IMR-90 (cell line): ENCODE measurements at regions not wholly inside any gene's neighbourhood (a gene's known extent, or its start where the extent isn't known, plus 50 kb on each side); places are given as distances from the start of the nearest gene placed in this dataset.

ENCODE experiments used
- ATAC-seq: fragments of 200-7000 bp; cut with Tn5 transposase; 2 replicates; pipeline ENCODE4 v1.9.1; 2020; ENCODE audit warnings: low read depth, mild to moderate bottlenecking, moderate library complexity
- BruUV-seq: library from RNA; stranded (reverse); fragments of 400-500 nt; replicated peaks from 2 replicates; lab custom pipeline; 2021; lab: Mats Ljungman, UMichigan
- CTCF ChIA-PET: fragments of 300-600 bp; formaldehyde crosslinking; extraction: SDS; loops from one replicate; lab custom pipeline; 2021; ENCODE audit warnings: antibody characterized with exemption; lab: Yijun Ruan, JAX
- POLR2A ChIA-PET: fragments of 300-600 bp; sonication (Branson Sonifier 250); formaldehyde crosslinking; loops from one replicate; lab custom pipeline; 2022; ENCODE audit warnings: antibody characterized with exemption; ENCODE audit not compliant: unreplicated experiment; lab: Charles Lee
- DNase-seq: peaks from one replicate; pipeline ENCODE4 v3.0.0; 2013
- H2AFZ ChIP-seq: replicated peaks from 2 replicates; pipeline ENCODE3; 2013; ENCODE audit warnings: low read length, mild to moderate bottlenecking; ENCODE audit not compliant: poor library complexity
- H2AK5ac ChIP-seq: 2 replicates; pipeline ENCODE4 v1.6.1; 2013; ENCODE audit warnings: low read depth, low read length, inconsistent platforms
- H2AK9ac ChIP-seq: replicated peaks from 2 replicates; pipeline ENCODE3; 2013; ENCODE audit warnings: mild to moderate bottlenecking, low read depth, low read length, moderate library complexity; ENCODE audit not compliant: poor library complexity
- H2BK120ac ChIP-seq: 2 replicates; pipeline ENCODE4 v1.6.1; 2013; ENCODE audit warnings: low read depth, low read length, inconsistent platforms
- H2BK15ac ChIP-seq: 3 replicates; pipeline ENCODE4 v1.6.1; 2013; ENCODE audit warnings: low read depth, low read length, inconsistent platforms
- H2BK20ac ChIP-seq: 2 replicates; pipeline ENCODE4 v1.6.1; 2013; ENCODE audit warnings: low read depth, mild to moderate bottlenecking, inconsistent platforms, low read length, moderate library complexity
- H2BK5ac ChIP-seq: 2 replicates; pipeline ENCODE4 v1.6.1; 2013; ENCODE audit warnings: mild to moderate bottlenecking, low read depth, low read length, inconsistent platforms; ENCODE audit not compliant: poor library complexity, severe bottlenecking
- H3K14ac ChIP-seq: replicated peaks from 2 replicates; pipeline ENCODE4 v1.6.1; 2013; ENCODE audit warnings: low read depth, low read length, inconsistent platforms
- H3K18ac ChIP-seq: 2 replicates; pipeline ENCODE4 v1.6.1; 2013; ENCODE audit warnings: low read depth, low read length, control low read depth
- H3K23ac ChIP-seq: 2 replicates; pipeline ENCODE4 v1.6.1; 2013; ENCODE audit warnings: low read depth, low read length, inconsistent platforms
- H3K27ac ChIP-seq: 2 replicates; pipeline ENCODE4 v1.5.1; 2013; ENCODE audit warnings: mild to moderate bottlenecking, control low read depth, low read length; ENCODE audit not compliant: insufficient read depth
- H3K27me3 ChIP-seq: 2 replicates; pipeline ENCODE4 v1.6.1; 2013; ENCODE audit warnings: low read length; ENCODE audit not compliant: control insufficient read depth, insufficient read depth
- H3K36me3 ChIP-seq: 2 replicates; pipeline ENCODE4 v1.6.1; 2013; ENCODE audit warnings: low read length, mixed read lengths; ENCODE audit not compliant: control insufficient read depth, insufficient read depth
- H3K4ac ChIP-seq: 2 replicates; pipeline ENCODE4 v1.6.1; 2013; ENCODE audit warnings: low read depth, low read length, inconsistent platforms
- H3K4me1 ChIP-seq: 2 replicates; pipeline ENCODE4 v1.6.1; 2013; ENCODE audit warnings: low read length, mixed read lengths; ENCODE audit not compliant: control insufficient read depth, insufficient read depth
- H3K4me2 ChIP-seq: 2 replicates; pipeline ENCODE4 v1.6.1; 2013; ENCODE audit warnings: low read depth, mild to moderate bottlenecking, control low read depth, low read length, moderate library complexity
- H3K4me3 ChIP-seq: 2 replicates; pipeline ENCODE4 v1.5.1; 2013; ENCODE audit warnings: low read depth, mild to moderate bottlenecking, control low read depth, low read length, moderate library complexity; ENCODE audit not compliant: insufficient read depth
- H3K56ac ChIP-seq: 2 replicates; pipeline ENCODE4 v1.6.1; 2013; ENCODE audit warnings: low read length, inconsistent platforms; ENCODE audit not compliant: insufficient read depth; ENCODE audit errors: extremely low read depth
- H3K79me1 ChIP-seq, 2 experiments: 2 replicates each; pipeline ENCODE4 v1.6.1; 2013; ENCODE audit warnings: low read length in 2 of 2, inconsistent platforms in 1 of 2, low read depth in 1 of 2
- H3K9ac ChIP-seq: 2 replicates; pipeline ENCODE4 v1.6.1; 2013; ENCODE audit warnings: low read depth, low read length, control low read depth
- H3K9me1 ChIP-seq: 2 replicates; pipeline ENCODE4 v1.6.1; 2013; ENCODE audit warnings: low read length, inconsistent platforms; ENCODE audit not compliant: insufficient read depth
- H3K9me3 ChIP-seq: 2 replicates; pipeline ENCODE4 v1.6.1; 2013; ENCODE audit warnings: low read length; ENCODE audit not compliant: control insufficient read depth, insufficient read depth
- H4K20me1 ChIP-seq: 2 replicates; pipeline ENCODE4 v1.6.1; 2013; ENCODE audit warnings: low read length, inconsistent platforms; ENCODE audit not compliant: insufficient read depth
- H4K5ac ChIP-seq: 2 replicates; pipeline ENCODE4 v1.6.1; 2013; ENCODE audit warnings: mild to moderate bottlenecking, low read depth, low read length, control low read depth
- H4K8ac ChIP-seq, 2 experiments: 2 replicates each; pipeline ENCODE4 v1.6.1; 2013; ENCODE audit warnings: low read depth in 2 of 2, low read length in 2 of 2, control low read depth in 1 of 2, inconsistent platforms in 1 of 2
- H4K91ac ChIP-seq: 2 replicates; pipeline ENCODE4 v1.6.1; 2013; ENCODE audit warnings: low read depth, low read length, inconsistent platforms; ENCODE audit not compliant: insufficient read depth
- CTCF ChIP-seq: conservative IDR thresholded peaks from 2 replicates; pipeline ENCODE4 v1.5.1; 2012; ENCODE audit warnings: mild to moderate bottlenecking, low read depth, low read length, improper control_type of control experiment
- ELK1 ChIP-seq: fragments of 150-350 bp; IDR thresholded peaks from 2 replicates; pipeline ENCODE4 v1.6.1; 2016; ENCODE audit warnings: low read depth, mild to moderate bottlenecking, low read length, moderate library complexity, borderline replicate concordance
- FOS ChIP-seq: fragments of 150-350 bp; IDR thresholded peaks from 2 replicates; pipeline ENCODE4 v1.6.1; 2016; ENCODE audit warnings: low read depth, low read length
- MAZ ChIP-seq: IDR thresholded peaks from 2 replicates; pipeline ENCODE4 v1.6.1; 2012; ENCODE audit warnings: low read depth, mild to moderate bottlenecking, low read length, improper control_type of control experiment, moderate library complexity, borderline replicate concordance
- POLR2A ChIP-seq: IDR thresholded peaks from 2 replicates; pipeline ENCODE4 v1.6.1; 2012; ENCODE audit warnings: mild to moderate bottlenecking, low read depth, low read length
- RAD21 ChIP-seq: IDR thresholded peaks from 2 replicates; pipeline ENCODE4 v1.6.1; 2012; ENCODE audit warnings: low read length, improper control_type of control experiment
- RCOR1 ChIP-seq: IDR thresholded peaks from 2 replicates; pipeline ENCODE4 v1.6.1; 2012; ENCODE audit warnings: mild to moderate bottlenecking, low read length, improper control_type of control experiment; ENCODE audit not compliant: insufficient replicate concordance
- RFX5 ChIP-seq: IDR thresholded peaks from 2 replicates; pipeline ENCODE4 v1.8.0; 2012; ENCODE audit warnings: low read depth, mild to moderate bottlenecking, low read length, moderate library complexity
- WGBS, 2 experiments: methylation state at CpG; one replicate each; pipeline versions ENCODE4 v1.1.5 to v1.1.7; 2013; ENCODE audit warnings: missing lambda C conversion rate in 2 of 2; ENCODE audit not compliant: insufficient read length in 1 of 2; ENCODE audit errors: extremely low coverage in 2 of 2; 5-methylcytosine and 5-hydroxymethylcytosine counted together
- dilution Hi-C: fragments of 300-500 bp; cut with HindIII; formaldehyde crosslinking; loops from one replicate; pipeline ENCODE4 v1.14.3; 2018; ENCODE audit warnings: low sequenced_read_pairs; ENCODE audit not compliant: unreplicated experiment
- in situ Hi-C: fragments of 300-500 bp; cut with MboI; formaldehyde crosslinking; loops from 3 replicates; pipeline ENCODE4 v1.14.3; 2019; ENCODE audit warnings: low sequenced_read_pairs, inconsistent platforms, mixed read lengths
- intact Hi-C: fragments of 100-400 bp; cut with micrococcal nuclease; formaldehyde crosslinking; loops from 2 replicates; pipeline ENCODE4 v1.10.0; 2022

- no peak for DNase-seq
Measured at GRCh38 chr12:105813201-105813600, 325.6 kb downstream of the NUAK1 start.

More at GRCh38 chr12:105813201-105813600, 325.6 kb downstream of the NUAK1 start:
- BruUV-seq = no TSS peak
- no peak overlapping the region for H4K8ac ChIP-seq
- no peak overlapping the region for H3K14ac ChIP-seq
- H3K4me1 ChIP-seq = no peaks in the 10 kb centered on the region
- H2AK9ac ChIP-seq = no peak overlapping the region
- no peak overlapping the region for H3K4ac ChIP-seq
- no peak overlapping the region for H2BK15ac ChIP-seq
- H2AFZ ChIP-seq = no peak overlapping the region
- H2BK120ac ChIP-seq = no peak overlapping the region
- H3K56ac ChIP-seq = no peak overlapping the region
- no peak overlapping the region for H4K91ac ChIP-seq
- no CpG with 5 or more reads among the region's 5 CpGs for WGBS, 2 experiments
- no peaks in the 10 kb centered on the region for H3K9me3 ChIP-seq
- dilution Hi-C loops = no loop called here
- H3K27ac ChIP-seq = no peak overlapping the region
- no peak overlapping the region for H3K23ac ChIP-seq
- H3K9ac ChIP-seq = no peak overlapping the region
- H3K79me1 ChIP-seq = no peaks in the 10 kb centered on the region
- H3K36me3 ChIP-seq = no peaks in the 10 kb centered on the region
- CTCF ChIA-PET = no interaction called here
- no peaks in the 10 kb centered on the region for H4K20me1 ChIP-seq
- H2AK5ac ChIP-seq = no peak overlapping the region
- in situ Hi-C loops = no loop called here
- intact Hi-C loops = no loop called here
- H2BK5ac ChIP-seq = no peak overlapping the region
- no peak for TF ChIP-seq ELK1
- no peak for TF ChIP-seq POLR2A
- no peak for TF ChIP-seq MAZ
- no peak for TF ChIP-seq RCOR1
- no peak for TF ChIP-seq FOS
- TF ChIP-seq RAD21 = no peak
- TF ChIP-seq RFX5 = no peak
- no peak for TF ChIP-seq CTCF
- H3K27me3 ChIP-seq = peaks cover 6% of the 10 kb centered on the region
- H3K18ac ChIP-seq = no peak overlapping the region
- H3K4me3 ChIP-seq = no peak overlapping the region
- H2BK20ac ChIP-seq = no peak overlapping the region
- no peaks in the 10 kb centered on the region for H3K9me1 ChIP-seq
- no peak for ATAC-seq
- POLR2A ChIA-PET = no interaction called here
- H4K5ac ChIP-seq = no peak overlapping the region
- no peak overlapping the region for H3K4me2 ChIP-seq
